Pancreas (tissue), 10 donors: ENCODE measurements at regions not wholly inside any gene's neighbourhood (a gene's known extent, or its start where the extent isn't known, plus 50 kb on each side); places are given as distances from the start of the nearest gene placed in this dataset.

Experiments used
- ATAC-seq, 4 donors: fragments of 200-7000 bp; cut with Tn5 transposase; one replicate each; pipeline versions ENCODE4 v1.8.0 to v1.9.1; 2020; ENCODE audit warnings: mild to moderate bottlenecking in 4 of 4, moderate library complexity in 4 of 4
- DNase-seq, 6 donors: peaks; one replicate each; pipeline ENCODE4 v3.0.0-alpha.2; 2020
- FAIRE-seq: peaks from 2 replicates; lab custom pipeline; 2012; peaks lifted over from hg19 to GRCh38; lab: Jason Lieb, UNC
- H3K27ac ChIP-seq, 4 donors: fragments of 200-600 bp; sonication (generic); 1 replicate in 3 of 4; 2 replicates in 1 of 4; pipeline versions ENCODE4 v1.5.0 to v1.8.0; 2020
- H3K27me3 ChIP-seq, 4 donors: fragments of 200-600 bp; one replicate each; pipeline ENCODE4 v1.8.0; 2021
- H3K36me3 ChIP-seq, 3 donors: fragments of 200-600 bp; sonication (generic) in 1 of 3; one replicate each; pipeline versions ENCODE4 v1.5.0 to v1.8.0; 2020 to 2021
- H3K4me1 ChIP-seq, 3 donors: fragments of 200-600 bp; one replicate each; pipeline ENCODE4 v1.8.0; 2021
- H3K4me3 ChIP-seq, 4 donors: fragments of 200-600 bp; sonication (generic) in 2 of 4; one replicate each; pipeline versions ENCODE4 v1.5.0 to v1.8.0; 2020 to 2021
- H3K9me3 ChIP-seq, 4 donors: fragments of 200-600 bp; one replicate each; pipeline ENCODE4 v1.8.0; 2021
- WGBS, 2 donors: extraction: QIAGEN DNeasy Blood & Tissue Kit; methylation state at CpG; one replicate each; pipeline ENCODE4 v1.1.7; 2013; 5-methylcytosine and 5-hydroxymethylcytosine counted together
- intact Hi-C, 3 donors: fragments of 100-400 bp; cut with DNase I; formaldehyde crosslinking; loops; one replicate each; pipeline versions ENCODE4 v1.11.1 to v1.14.2; 2022
- TF ChIP-seq, protein P1 (sequence below), 4 donors: fragments of 200-600 bp; sonication (generic) in 3 of 4; IDR thresholded peaks; one replicate each; pipeline versions ENCODE4 v1.5.0 to v1.8.0; 2021; ENCODE audit warnings: antibody characterized with exemption in 4 of 4
- donor health status: healthy with polysubstance abuse.
- donor health status: DM: no; HTN: no; CAD: no; lungs with moderate emphysema.
- donor health status: DM: no; HTN: no; CAD: no.
- donor health status: control.
- donor health status: control.
- donor health status: Bipolar disorder and iron deficiency.
- donor health status: DM: yes; HTN: yes; CAD: no.
- donor health status: DM: no; HTN: no; CAD: no.
- donor health status: DM: no; HTN: no; CAD: no.
- donor health status: DM: yes; HTN: yes; CAD: no.

DNA sequence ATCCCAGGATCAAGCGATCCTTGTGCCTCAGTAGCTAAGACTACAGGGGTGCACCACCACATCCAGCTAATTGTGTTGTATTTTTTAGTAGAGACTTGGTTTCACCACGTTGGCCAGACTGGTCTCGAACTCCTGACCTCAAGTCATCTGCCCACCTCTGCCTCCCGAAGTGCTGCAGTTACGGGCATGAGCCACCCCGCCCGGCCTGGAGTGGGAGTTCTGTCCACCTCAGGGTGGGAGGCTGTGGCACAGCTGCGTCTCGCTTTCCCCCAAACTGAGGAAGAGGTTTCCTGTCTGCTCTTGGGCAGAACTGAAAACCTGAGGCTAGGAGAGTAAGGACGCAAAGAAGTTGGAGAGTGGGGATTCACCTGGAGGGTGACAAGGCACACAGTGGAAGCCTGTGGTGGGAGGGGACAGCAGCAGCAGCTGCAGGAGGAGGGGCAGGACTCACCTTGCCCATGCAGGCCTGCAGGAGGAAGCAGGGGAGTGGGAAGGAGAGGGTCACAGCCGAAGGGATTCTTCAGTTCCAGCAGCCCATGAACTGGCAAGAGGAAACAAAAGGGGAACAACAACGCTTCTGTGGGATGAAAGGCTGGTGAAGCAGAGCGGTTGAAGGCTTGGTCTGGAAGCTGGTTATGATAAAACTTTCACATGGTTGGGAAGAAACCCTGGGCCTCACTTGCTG lies 181.4 kb downstream of the GAS1 start:
- intact Hi-C loops: no loop called here
- WGBS, 2 donors: 85 to 87% methylated on average over 13 of the region's 13 CpGs
- no peak for FAIRE-seq
- no peak overlapping the region for H3K4me3 ChIP-seq
- H3K36me3 ChIP-seq: no peaks in the 10 kb centered on the region
- no peaks in the 10 kb centered on the region for H3K4me1 ChIP-seq
- no peak for ATAC-seq
- no peaks in the 10 kb centered on the region for H3K27me3 ChIP-seq
- TF ChIP-seq, protein P1, sequence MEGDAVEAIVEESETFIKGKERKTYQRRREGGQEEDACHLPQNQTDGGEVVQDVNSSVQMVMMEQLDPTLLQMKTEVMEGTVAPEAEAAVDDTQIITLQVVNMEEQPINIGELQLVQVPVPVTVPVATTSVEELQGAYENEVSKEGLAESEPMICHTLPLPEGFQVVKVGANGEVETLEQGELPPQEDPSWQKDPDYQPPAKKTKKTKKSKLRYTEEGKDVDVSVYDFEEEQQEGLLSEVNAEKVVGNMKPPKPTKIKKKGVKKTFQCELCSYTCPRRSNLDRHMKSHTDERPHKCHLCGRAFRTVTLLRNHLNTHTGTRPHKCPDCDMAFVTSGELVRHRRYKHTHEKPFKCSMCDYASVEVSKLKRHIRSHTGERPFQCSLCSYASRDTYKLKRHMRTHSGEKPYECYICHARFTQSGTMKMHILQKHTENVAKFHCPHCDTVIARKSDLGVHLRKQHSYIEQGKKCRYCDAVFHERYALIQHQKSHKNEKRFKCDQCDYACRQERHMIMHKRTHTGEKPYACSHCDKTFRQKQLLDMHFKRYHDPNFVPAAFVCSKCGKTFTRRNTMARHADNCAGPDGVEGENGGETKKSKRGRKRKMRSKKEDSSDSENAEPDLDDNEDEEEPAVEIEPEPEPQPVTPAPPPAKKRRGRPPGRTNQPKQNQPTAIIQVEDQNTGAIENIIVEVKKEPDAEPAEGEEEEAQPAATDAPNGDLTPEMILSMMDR (IDR thresholded peaks at IDR 0.05): no peak
- H3K27ac ChIP-seq: no peak overlapping the region
- H3K9me3 ChIP-seq: no peaks in the 10 kb centered on the region
- no peak for DNase-seq

DNA sequence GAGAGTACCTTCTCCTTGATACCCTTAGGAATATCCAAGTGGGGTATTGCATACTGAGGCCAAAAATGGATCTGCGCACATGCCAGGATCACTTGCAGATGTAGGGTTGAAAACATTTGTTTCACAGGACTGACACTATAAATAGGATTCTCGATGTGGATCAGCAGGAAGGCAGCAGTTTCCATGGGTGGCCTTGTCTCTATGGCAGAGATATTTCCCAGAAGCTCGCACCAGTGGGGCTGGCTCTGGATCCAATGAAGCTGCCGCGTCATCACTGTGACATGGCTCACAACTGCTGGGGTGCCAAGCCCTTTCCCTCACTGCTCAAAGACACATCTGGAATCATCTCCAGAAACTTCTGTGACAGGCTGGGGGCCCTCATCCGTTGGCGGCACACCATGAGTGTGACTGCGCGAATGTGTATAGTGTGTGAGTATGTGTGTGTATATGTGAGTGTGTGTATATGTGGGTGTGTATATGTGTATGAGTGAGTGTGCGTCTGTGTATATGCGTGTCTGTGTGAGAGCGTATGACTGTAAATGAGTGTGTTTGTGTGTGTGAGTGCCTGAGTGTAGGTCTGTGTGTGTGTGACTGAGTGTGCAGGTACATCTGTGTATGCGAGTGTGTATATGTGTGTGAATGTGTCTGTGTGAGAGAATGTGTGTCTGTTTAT lies 182.5 kb downstream of the GAS1 start:
- ATAC-seq (no peak), DNase-seq (no peak), FAIRE-seq (no peak)
- intact Hi-C loops: no loop called here
- TF ChIP-seq, protein P1 (IDR thresholded peaks at IDR 0.05): no peak
- Histone ChIP-seq H3K27ac (no peak overlapping the region), H3K27me3 (no peaks in the 10 kb centered on the region), H3K4me1 (no peaks in the 10 kb centered on the region), H3K9me3 (no peaks in the 10 kb centered on the region), H3K36me3 (no peaks in the 10 kb centered on the region), H3K4me3 (no peak overlapping the region)
- WGBS, 2 donors: 93 to 95% methylated on average over 13 of the region's 13 CpGs

DNA sequence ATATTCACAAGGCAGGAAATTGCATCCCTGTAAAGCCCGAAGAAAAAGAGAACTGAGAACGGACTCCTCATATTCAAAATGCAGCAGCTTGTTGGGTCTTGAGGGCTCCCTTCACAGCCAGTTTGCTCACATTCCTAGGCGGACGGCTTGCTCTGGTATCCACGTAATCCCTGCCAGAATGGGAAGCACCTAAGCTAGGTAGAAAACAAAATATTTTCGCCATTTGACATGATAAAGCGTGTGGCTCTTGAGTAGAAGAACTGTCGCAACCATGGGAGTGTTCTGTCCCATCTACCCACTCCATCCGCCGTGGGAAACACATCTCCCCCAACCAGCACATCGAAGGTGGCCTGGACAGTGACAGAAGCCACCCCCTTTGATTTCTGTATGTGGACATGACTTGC lies 183.1 kb downstream of the GAS1 start:
- DNase-seq (no peak), FAIRE-seq (no peak), ATAC-seq (peak in 1 of 4 donors; percentile 9)
- Histone ChIP-seq H3K27me3 (no peaks in the 10 kb centered on the region), H3K4me3 (no peak overlapping the region), H3K27ac (no peak overlapping the region), H3K36me3 (no peaks in the 10 kb centered on the region), H3K9me3 (no peaks in the 10 kb centered on the region), H3K4me1 (no peaks in the 10 kb centered on the region)
- TF ChIP-seq, protein P1 (IDR thresholded peaks at IDR 0.05): no peak
- intact Hi-C loops: no loop called here
- WGBS, 2 donors: 90 to 94% methylated on average over 11 of the region's 11 CpGs

DNA sequence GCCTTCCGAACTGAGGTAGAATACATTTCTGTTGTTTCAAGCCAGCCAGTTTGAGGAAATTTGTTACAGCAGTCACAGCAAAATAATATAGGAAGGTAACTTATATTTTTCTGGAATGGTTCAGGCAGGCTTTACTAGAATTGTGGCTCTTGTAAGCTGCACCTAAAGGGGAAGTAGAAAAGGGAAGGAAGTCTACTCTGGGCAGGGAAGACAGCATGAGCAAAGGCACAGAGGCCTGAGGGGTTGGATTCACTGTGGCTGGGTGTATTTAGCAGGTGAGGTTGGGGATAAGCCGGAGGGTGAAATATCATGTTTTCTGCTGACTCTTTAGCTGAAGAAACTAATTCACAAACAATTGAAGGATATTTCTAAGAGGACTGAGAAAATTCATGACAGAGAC lies 183.5 kb downstream of the GAS1 start:
- no peaks in the 10 kb centered on the region for H3K27me3 ChIP-seq
- 92 to 96% methylated on average over 2 of the region's 2 CpGs for WGBS, 2 donors
- no peak overlapping the region for H3K27ac ChIP-seq
- TF ChIP-seq, protein P1 (IDR thresholded peaks at IDR 0.05): no peak
- intact Hi-C loops: no loop called here
- H3K4me3 ChIP-seq: no peak overlapping the region
- H3K9me3 ChIP-seq: no peaks in the 10 kb centered on the region
- DNase-seq (no peak), ATAC-seq (peak in 2 of 4 donors; percentile 30 to 41), FAIRE-seq (no peak)
- no peaks in the 10 kb centered on the region for H3K36me3 ChIP-seq
- no peaks in the 10 kb centered on the region for H3K4me1 ChIP-seq

DNA sequence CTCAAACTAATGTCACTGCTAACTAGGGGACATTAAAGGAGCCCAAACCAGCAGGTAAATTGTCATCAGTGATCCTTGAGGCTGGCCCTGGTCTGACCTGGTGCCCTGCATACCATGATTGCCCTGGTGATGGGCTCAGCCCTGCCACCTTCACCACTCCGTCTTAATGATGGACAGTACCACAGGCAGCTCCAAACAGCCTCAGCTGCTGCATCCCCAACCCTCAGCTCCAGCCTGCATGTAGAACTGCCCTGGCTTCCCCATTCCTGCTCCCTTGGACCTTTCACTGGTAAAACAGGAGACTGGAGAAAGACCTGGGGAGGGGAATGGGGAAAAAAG lies 190.0 kb downstream of the GAS1 start:
- Histone ChIP-seq H3K27me3 (no peaks in the 10 kb centered on the region), H3K27ac (no peak overlapping the region), H3K4me1 (no peaks in the 10 kb centered on the region), H3K4me3 (no peak overlapping the region), H3K36me3 (no peaks in the 10 kb centered on the region), H3K9me3 (no peaks in the 10 kb centered on the region)
- DNase-seq (no peak), FAIRE-seq (no peak), ATAC-seq (no peak)
- intact Hi-C loops: no loop called here
- TF ChIP-seq, protein P1 (IDR thresholded peaks at IDR 0.05): no peak
- WGBS, 2 donors: 93 to 95% methylated on average over 1 of the region's 1 CpG
